ENCODE measurements at regions not wholly inside any gene's neighbourhood (a gene's known extent, or its start where the extent isn't known, plus 50 kb on each side); places are given as distances from the start of the nearest gene placed in this dataset.
A peak's percentile ranks its signal among the peaks of the same experiment; 100 is the strongest.

- no peak for DNase-seq (ENCODE audit: low read depth in 2 of 2)
Measured at GRCh38 chr18:70459731-70460130, 170.9 kb downstream of the SOCS6 start.

DNA sequence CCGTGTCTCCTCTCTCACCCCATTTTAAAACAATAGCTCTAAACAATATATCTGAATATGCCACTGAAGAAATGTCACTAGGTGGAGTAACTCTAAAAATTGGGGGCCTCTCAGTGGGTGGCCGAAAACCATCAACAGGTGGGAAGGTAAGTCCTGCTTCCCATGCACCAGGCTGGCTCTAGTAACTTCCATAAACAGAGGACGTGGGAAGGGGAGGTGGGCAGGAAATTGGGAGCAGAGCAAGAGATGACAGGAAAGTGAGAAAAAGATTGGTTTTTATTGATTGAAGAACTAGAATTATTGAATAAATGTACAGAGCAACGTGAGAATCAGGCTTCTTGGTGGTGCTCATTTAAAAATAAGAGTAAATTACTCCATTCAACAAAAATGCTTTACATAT, 170.4 kb downstream of the SOCS6 start:
- no peak for DNase-seq (ENCODE audit: low read depth in 2 of 2)

GRCh38 chr18:70457788-70458187, 168.9 kb downstream of the SOCS6 start:
- no peak for DNase-seq (ENCODE audit: low read depth in 2 of 2)

GRCh38 chr18:70457223-70457622, 168.4 kb downstream of the SOCS6 start:
- DNase-seq (ENCODE audit: low read depth in 2 of 2) = no peak

DNA sequence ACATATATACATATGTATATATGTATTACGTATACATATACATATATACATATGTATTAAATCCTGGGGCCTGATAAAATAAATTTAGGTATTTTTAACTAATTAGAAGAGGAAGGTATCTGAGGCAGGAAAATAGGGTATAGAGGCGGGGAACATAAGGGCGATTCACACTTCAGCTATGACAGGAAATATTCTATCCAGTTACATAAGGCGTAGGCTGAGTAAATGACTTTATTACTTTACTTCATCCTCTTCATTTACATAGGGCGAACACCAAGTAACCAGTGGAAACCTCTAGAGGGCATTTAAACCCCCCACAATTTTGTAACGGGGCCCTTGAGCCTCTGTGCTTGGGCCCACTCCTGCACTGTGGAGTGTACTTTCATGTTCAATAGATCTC, 167.5 kb downstream of the SOCS6 start:
- DNase-seq (ENCODE audit: low read depth in 2 of 2) = no peak

DNA sequence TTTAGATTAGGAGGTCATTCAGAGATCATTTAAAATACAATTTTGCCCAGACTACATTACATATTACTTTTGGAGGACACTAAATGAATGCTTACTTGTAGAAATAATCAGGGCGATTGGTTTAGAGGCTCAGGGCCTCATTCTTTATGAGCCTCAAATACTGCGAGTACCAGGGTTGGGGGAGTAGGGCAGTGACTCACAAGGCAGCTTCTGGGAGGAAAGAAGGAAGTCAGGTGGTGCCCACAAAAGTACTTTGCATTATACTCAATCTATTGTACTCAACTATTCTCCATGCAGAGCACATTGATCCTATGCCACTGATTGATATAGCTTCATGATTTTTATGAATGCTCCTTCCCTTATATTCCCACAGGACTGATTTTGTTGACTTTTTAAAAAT, 166.9 kb downstream of the SOCS6 start:
- DNase-seq (ENCODE audit: low read depth in 2 of 2) = no peak

GRCh38 chr18:70454704-70455322, 166.0 kb downstream of the SOCS6 start:
- DNase-seq (ENCODE audit: low read depth in 2 of 2) = peak in 1 of 2 donors; percentile 15

DNA sequence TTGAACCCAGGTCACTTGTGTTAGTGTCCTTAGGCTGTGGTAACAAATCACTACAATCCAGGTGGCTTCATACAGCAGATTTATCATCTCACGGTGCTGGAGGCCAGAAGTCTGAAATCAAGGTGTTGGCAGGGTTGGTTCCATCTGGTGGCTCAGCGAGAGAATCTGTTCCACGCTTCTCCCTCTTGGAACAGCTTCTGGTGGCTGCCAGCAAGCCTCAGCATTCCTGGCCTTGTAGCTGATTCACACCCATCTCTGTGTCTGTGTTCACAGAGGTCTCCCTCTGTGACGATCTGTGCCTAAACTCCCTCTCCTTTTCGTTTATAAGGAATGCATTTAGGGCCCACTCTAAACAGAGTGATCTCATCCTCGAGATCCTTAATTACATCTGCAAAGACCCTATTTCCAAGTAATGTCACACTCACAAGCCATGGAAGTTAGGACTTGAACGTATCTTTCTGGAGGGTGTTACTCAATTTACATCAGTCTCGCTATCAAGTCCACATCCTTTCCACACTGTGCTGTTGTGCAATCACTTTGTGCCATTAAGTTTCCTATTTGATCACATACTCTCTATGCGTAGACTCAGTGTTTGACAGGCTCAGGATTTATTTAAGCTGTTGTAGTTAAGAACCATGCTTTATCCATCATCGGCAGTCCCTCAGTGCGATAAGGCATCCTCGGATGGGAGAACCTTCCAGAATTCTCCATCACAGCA, 164.4 kb downstream of the SOCS6 start:
- DNase-seq (ENCODE audit: low read depth in 2 of 2) = no peak

DNA sequence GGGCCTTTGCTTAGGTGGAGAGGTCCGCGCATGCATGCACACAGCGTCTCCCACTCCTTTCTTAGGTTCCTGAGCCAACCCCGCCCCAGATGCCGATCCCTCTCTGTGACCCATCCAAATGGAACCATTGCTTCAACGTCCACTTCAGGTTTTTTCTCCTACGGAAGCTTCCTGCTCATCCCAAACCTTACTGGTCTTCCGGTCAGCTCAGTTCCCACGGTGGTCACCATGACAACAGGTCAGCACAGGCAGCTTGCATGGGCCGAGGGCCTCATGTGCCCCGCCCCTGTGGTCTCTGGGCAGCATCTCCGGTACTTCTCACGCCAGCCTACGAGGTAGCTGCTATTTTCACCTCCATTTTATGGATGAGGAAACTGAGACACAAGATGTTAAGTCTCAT, 163.7 kb downstream of the SOCS6 start:
- no peak for DNase-seq (ENCODE audit: low read depth in 2 of 2)

GRCh38 chr18:70450426-70451253, 161.8 kb downstream of the SOCS6 start:
- DNase-seq (ENCODE audit: low read depth in 2 of 2) = no peak

DNA sequence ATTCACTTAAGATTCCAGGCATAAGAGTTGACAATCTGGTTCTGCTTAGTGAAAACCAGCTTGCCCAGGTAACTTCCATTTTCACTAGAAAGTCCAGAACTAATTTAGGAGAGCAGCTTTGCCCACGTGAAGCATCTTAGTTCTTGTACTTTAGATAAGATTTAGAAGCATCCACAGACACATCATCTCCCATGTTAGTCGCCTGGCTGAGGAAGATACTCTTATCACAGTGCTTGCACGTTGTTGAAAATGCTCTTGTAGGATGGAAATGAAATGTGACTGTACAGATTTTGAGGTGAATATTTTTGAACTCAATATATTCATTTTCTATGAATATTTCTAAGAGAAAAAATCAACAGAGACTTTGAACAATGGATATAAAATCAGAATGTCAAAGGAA, 159.7 kb downstream of the SOCS6 start:
- no peak for DNase-seq (ENCODE audit: low read depth in 2 of 2)

DNA sequence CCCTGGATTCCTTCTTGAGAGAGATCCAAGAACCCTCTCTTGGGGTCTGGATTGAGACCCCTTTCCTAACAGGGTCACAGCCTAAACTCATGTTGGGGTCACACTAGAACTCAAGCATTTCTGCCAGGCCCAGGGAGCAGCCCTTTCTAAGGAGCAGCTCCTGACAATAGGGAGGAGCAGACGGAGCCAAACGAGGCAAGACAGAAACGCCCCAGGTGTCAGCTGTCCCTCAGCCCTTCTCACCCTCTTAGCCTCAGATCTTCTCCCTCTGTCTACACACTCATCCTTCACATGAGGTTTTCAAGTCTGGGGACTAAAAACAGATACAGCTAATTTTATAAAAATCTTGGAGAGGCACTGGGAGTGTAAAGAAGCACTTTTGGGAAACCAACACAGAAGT, 157.2 kb downstream of the SOCS6 start:
- DNase-seq (ENCODE audit: low read depth in 2 of 2) = no peak

DNA sequence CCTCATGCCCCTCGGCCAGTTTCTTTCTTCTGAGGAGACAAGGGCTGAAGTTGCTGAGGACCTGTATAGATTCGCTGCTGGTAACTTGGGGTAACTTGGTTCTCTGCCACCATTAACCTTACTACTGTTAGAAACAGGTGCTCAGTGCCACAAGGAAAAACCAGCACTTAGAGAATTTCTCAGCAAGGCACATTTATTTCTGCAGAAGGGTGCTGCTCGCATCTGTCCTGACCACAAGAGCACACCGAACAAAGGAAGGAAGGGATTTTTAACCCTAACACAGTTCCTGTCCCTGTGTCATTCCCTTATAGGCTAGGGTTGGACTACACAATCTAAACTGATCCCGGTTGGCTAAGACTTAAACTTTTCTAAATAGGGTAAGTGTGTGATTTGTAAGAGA, 154.1 kb downstream of the SOCS6 start:
- DNase-seq (ENCODE audit: low read depth in 2 of 2) = no peak

- no peak for DNase-seq (ENCODE audit: low read depth in 2 of 2)
Measured at GRCh38 chr18:70432804-70433400, 144.1 kb downstream of the SOCS6 start.

- DNase-seq (ENCODE audit: low read depth in 2 of 2) = no peak
Measured at GRCh38 chr18:70431203-70431624, 142.4 kb downstream of the SOCS6 start.

GRCh38 chr18:70430501-70431173, 141.8 kb downstream of the SOCS6 start:
- DNase-seq (ENCODE audit: low read depth in 2 of 2) = no peak

DNA sequence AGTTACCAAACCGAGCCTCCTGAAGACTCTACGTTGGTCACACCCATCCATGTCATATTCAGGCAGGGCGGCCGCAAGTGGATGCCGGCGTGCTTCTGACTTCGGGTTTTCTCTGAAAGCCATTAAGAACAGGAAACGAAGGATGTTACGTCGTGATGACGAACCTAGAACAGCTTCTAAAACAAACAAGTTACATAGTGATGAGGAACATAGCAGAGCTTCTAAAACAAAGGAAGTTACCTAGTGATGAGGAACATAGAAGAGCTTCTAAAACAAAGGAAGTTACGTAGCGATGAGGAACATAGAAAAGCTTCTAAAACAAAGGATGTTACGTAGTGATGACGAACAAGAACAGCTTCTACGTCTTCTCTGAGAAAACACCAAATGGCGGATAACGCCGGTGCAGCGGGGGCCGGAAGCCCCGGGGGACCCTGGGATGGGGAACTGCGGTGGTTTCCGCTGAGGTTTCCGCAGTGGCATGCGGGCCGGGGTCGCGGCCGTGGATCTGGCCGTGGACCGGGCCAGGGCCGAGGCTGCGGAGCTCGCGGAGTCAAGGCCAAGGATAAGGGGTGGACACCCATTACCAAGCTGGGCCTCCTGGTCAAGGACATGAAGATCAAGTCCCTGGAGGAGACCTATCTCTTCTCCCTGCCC, 141.1 kb downstream of the SOCS6 start:
- DNase-seq (ENCODE audit: low read depth in 2 of 2) = no peak

DNA sequence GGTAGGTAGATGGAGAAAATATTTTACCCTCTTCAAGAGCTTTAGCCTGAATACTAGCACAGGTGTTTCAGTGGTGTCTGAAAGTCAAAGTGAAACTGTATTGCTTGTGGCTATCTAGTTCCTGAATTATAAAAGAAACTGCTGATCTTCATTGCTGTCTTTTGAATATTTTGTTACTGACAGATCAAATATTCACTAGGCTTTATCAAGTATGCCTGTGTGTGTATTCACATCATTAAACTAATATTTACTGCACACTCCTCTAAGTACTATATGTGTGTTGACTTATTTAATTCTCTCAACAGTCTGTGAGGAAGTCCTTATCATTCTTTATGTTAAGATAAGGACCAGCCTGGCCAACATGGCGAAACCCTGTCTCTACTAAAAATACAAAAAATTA, 139.6 kb downstream of the SOCS6 start:
- DNase-seq (ENCODE audit: low read depth in 2 of 2) = no peak

DNA sequence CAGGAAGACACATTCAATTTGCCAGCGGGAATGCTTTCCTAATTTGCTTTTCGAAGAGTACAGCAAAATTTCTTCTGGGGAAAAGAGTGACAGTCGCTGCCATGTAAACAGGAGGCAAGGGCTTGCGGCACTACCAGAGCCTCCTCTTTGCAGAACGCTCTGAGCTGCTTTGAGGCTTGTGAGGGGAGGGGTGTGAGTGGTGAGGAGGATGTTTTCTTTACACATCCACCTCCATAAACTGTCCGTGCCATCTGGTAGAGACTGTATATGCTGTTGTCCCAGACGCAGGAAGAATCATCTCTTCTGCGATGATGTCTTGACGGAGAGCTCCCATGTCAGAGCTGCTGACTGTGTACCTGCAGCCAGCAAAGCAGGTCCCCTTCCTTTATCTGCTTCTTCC, 138.0 kb downstream of the SOCS6 start:
- DNase-seq (ENCODE audit: low read depth in 2 of 2) = no peak

DNA sequence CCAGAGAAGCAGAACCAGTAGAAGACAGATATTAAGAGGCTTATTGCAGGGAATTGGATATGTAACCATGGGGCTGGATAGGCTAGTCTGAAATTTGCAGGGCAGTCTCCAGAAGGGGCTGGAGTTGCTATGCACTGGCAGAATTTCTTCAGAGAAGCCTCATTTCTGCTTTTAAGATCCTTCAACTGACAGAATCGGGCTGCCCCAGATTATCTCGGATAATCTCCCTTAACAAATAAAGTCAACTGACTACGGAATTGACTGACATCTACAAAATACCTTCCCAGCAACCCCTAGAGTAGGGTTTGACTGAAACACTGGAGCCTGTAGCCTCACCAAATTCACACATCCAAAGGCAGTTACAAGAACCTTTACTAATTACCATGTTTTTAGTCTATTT, 136.4 kb downstream of the SOCS6 start:
- no peak for DNase-seq (ENCODE audit: low read depth in 2 of 2)

- DNase-seq (ENCODE audit: low read depth in 2 of 2) = no peak
Measured at GRCh38 chr18:70423988-70424387, 135.1 kb downstream of the SOCS6 start.
